Peyer's patch (tissue), 4 donors: ENCODE measurements at regions not wholly inside any gene's neighbourhood (a gene's known extent, or its start where the extent isn't known, plus 50 kb on each side); places are given as distances from the start of the nearest gene placed in this dataset.
"Not testable (repeated sequence)": the region's sequence is repeated elsewhere in the genome, so short reads cannot be mapped to it uniquely, and the experiment has no call there.

Experiments
- DNase-seq, 3 donors: peaks; one replicate each; pipeline ENCODE4 v3.0.0-alpha.2; 2017 to 2019
- H3K27ac ChIP-seq, 4 donors: fragments of 200-600 bp; sonication (generic); one replicate each; pipeline ENCODE4 v1.5.1; 2016 to 2019
- H3K27me3 ChIP-seq, 2 donors: fragments of 200-600 bp; sonication (generic); one replicate each; pipeline ENCODE4 v1.5.1; 2019
- H3K36me3 ChIP-seq, 3 donors: fragments of 200-600 bp; sonication (generic); one replicate each; pipeline ENCODE4 v1.5.1; 2016 to 2019
- H3K4me1 ChIP-seq, 4 donors: fragments of 200-600 bp; sonication (generic); one replicate each; pipeline ENCODE4 v1.5.1; 2016 to 2019
- H3K4me3 ChIP-seq, 4 donors: fragments of 200-600 bp; sonication (generic); 1 replicate in 3 of 4; 2 replicates in 1 of 4; pipeline ENCODE4 v1.5.1; 2016 to 2019; ENCODE audit warnings: mild to moderate bottlenecking in 1 of 4
- H3K9me3 ChIP-seq, 4 donors: fragments of 200-600 bp; sonication (generic); one replicate each; pipeline ENCODE4 v1.5.1; 2016 to 2019; ENCODE audit warnings: mild to moderate bottlenecking in 1 of 4
- POLR2A ChIP-seq, 2 donors: fragments of 450-650 bp; IDR thresholded peaks; one replicate each; pipeline ENCODE4 v1.5.1; 2017; ENCODE audit warnings: antibody characterized with exemption in 2 of 2, mild to moderate bottlenecking in 2 of 2, moderate library complexity in 2 of 2
- TF ChIP-seq, protein P1 (sequence below), 6 experiments: fragments of 450-650 bp in 4 of 6; fragments of 200-600 bp in 2 of 6; sonication (generic) in 1 of 6; IDR thresholded peaks; one replicate each; pipeline ENCODE4 v1.5.1; 2017 to 2019; ENCODE audit warnings: antibody characterized with exemption in 6 of 6, mild to moderate bottlenecking in 3 of 6, moderate library complexity in 1 of 6

GRCh38 chr4:159859656-159860148 is 756.8 kb downstream of the RAPGEF2 start:
- Histone ChIP-seq H3K27me3 (no peaks in the 10 kb centered on the region), H3K36me3 (no peaks in the 10 kb centered on the region), H3K27ac (no peak overlapping the region), H3K4me1 (no peaks in the 10 kb centered on the region), H3K4me3 (no peak overlapping the region), H3K9me3 (no peaks in the 10 kb centered on the region)
- no peak for TF ChIP-seq POLR2A (IDR thresholded peaks at IDR 0.05)
- TF ChIP-seq, protein P1, sequence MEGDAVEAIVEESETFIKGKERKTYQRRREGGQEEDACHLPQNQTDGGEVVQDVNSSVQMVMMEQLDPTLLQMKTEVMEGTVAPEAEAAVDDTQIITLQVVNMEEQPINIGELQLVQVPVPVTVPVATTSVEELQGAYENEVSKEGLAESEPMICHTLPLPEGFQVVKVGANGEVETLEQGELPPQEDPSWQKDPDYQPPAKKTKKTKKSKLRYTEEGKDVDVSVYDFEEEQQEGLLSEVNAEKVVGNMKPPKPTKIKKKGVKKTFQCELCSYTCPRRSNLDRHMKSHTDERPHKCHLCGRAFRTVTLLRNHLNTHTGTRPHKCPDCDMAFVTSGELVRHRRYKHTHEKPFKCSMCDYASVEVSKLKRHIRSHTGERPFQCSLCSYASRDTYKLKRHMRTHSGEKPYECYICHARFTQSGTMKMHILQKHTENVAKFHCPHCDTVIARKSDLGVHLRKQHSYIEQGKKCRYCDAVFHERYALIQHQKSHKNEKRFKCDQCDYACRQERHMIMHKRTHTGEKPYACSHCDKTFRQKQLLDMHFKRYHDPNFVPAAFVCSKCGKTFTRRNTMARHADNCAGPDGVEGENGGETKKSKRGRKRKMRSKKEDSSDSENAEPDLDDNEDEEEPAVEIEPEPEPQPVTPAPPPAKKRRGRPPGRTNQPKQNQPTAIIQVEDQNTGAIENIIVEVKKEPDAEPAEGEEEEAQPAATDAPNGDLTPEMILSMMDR (IDR thresholded peaks at IDR 0.05): no peak
- no peak for DNase-seq

DNA sequence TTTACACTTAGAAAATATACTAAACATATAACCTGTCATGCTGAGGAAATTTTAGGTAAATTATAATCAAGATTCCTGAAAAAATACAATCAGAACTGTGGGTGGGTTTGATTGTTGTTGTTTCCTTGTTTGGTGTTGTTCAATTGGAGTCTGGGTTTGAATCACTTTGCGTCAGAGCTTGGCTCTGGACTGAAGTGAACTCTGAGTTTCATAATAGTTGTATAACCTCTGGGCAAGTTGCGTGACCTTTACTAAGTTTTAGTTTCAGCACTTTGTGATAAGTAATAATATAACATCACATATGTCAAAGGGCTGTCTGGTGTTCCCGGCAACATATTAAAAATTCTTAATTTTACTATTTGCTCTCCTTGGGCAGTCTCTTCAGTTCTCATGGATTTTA is 758.1 kb downstream of the RAPGEF2 start:
- Histone ChIP-seq H3K27me3 (no peaks in the 10 kb centered on the region), H3K4me3 (no peak overlapping the region), H3K36me3 (no peaks in the 10 kb centered on the region), H3K4me1 (no peaks in the 10 kb centered on the region), H3K9me3 (no peaks in the 10 kb centered on the region), H3K27ac (no peak overlapping the region)
- TF ChIP-seq, protein P1 (IDR thresholded peaks at IDR 0.05): no peak
- TF ChIP-seq POLR2A (IDR thresholded peaks at IDR 0.05): no peak
- no peak for DNase-seq

GRCh38 chr4:159864337-159864736 is 761.5 kb downstream of the RAPGEF2 start:
- Histone ChIP-seq H3K36me3 (no peaks in the 10 kb centered on the region), H3K4me1 (no peaks in the 10 kb centered on the region), H3K27me3 (no peaks in the 10 kb centered on the region), H3K4me3 (no peak overlapping the region), H3K27ac (no peak overlapping the region), H3K9me3 (no peaks in the 10 kb centered on the region)
- no peak for TF ChIP-seq POLR2A (IDR thresholded peaks at IDR 0.05)
- TF ChIP-seq, protein P1 (IDR thresholded peaks at IDR 0.05): no peak
- DNase-seq: no peak

- TF ChIP-seq POLR2A (IDR thresholded peaks at IDR 0.05): no peak
- TF ChIP-seq, protein P1 (IDR thresholded peaks at IDR 0.05): no peak
- no peaks in the 10 kb centered on the region for H3K9me3 ChIP-seq
- H3K4me1 ChIP-seq: no peaks in the 10 kb centered on the region
- H3K4me3 ChIP-seq: no peak overlapping the region
- no peak for DNase-seq
- H3K27ac ChIP-seq: no peak overlapping the region
- no peaks in the 10 kb centered on the region for H3K27me3 ChIP-seq
- no peaks in the 10 kb centered on the region for H3K36me3 ChIP-seq
Observed at GRCh38 chr4:159867673-159868072, 764.8 kb downstream of the RAPGEF2 start.

GRCh38 chr4:159868936-159869335 is 766.1 kb downstream of the RAPGEF2 start:
- not testable (repeated sequence) for H3K4me3 ChIP-seq, H3K36me3 ChIP-seq, H3K27ac ChIP-seq, H3K9me3 ChIP-seq, H3K27me3 ChIP-seq, DNase-seq, H3K4me1 ChIP-seq

DNA sequence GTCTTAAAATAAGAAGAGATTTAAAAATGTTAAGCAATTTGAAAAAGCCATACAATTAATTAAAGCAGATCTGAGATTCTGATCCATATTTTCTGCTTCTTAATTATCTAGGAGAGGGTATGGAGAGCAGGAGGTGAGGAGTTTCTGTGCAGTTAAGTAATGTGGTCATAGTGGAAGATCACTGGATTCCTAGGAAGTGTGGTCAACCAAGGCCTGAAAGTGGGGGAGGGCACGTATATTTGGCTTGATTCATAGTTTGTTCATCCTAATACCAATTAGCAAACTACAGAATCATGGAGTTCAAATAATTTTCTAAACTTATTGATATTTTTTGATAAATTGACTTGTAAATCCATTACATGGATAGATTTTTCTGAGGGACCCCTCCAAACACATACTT is 768.3 kb downstream of the RAPGEF2 start:
- no peak for DNase-seq
- no peaks in the 10 kb centered on the region for H3K36me3 ChIP-seq
- no peak overlapping the region for H3K4me3 ChIP-seq
- no peak overlapping the region for H3K27ac ChIP-seq
- no peaks in the 10 kb centered on the region for H3K9me3 ChIP-seq
- H3K27me3 ChIP-seq: no peaks in the 10 kb centered on the region
- TF ChIP-seq POLR2A (IDR thresholded peaks at IDR 0.05): no peak
- TF ChIP-seq, protein P1 (IDR thresholded peaks at IDR 0.05): no peak
- H3K4me1 ChIP-seq: no peaks in the 10 kb centered on the region
